Ascending aorta (tissue), 2 donors: ENCODE measurements at regions not wholly inside any gene's neighbourhood (a gene's known extent, or its start where the extent isn't known, plus 50 kb on each side); places are given as distances from the start of the nearest gene placed in this dataset.
"Not testable (repeated sequence)": the region's sequence is repeated elsewhere in the genome, so short reads cannot be mapped to it uniquely, and the experiment has no call there.

ENCODE experiments used
- DNase-seq, 2 donors: peaks; one replicate each; pipeline ENCODE4 v3.0.0-alpha.2; 2019; ENCODE audit warnings: low spot score in 2 of 2
- H3K27ac ChIP-seq, 2 donors: fragments of 200-600 bp; sonication (generic); one replicate each; pipeline ENCODE4 v1.5.1; 2016 to 2017; ENCODE audit warnings: mild to moderate bottlenecking in 1 of 2
- H3K27me3 ChIP-seq: fragments of 200-600 bp; sonication (generic); one replicate; pipeline ENCODE4 v1.5.1; 2017
- H3K36me3 ChIP-seq, 2 donors: fragments of 200-600 bp; sonication (generic); one replicate each; pipeline ENCODE4 v1.5.1; 2016
- H3K4me1 ChIP-seq, 2 donors: fragments of 200-600 bp; sonication (generic); one replicate each; pipeline ENCODE4 v1.5.1; 2016 to 2017; ENCODE audit warnings: mild to moderate bottlenecking in 1 of 2
- H3K4me3 ChIP-seq, 2 donors: fragments of 200-600 bp; sonication (generic); one replicate each; pipeline ENCODE4 v1.5.1; 2016 to 2017; ENCODE audit warnings: mild to moderate bottlenecking in 1 of 2
- H3K9me3 ChIP-seq, 2 donors: fragments of 200-600 bp; sonication (generic); one replicate each; pipeline ENCODE4 v1.5.1; 2016
- CTCF ChIP-seq, 3 experiments: fragments of 200-600 bp in 2 of 3; fragments of 450-650 bp in 1 of 3; sonication (generic) in 2 of 3; IDR thresholded peaks; one replicate each; pipeline ENCODE4 v1.5.1; 2016 to 2019; ENCODE audit warnings: antibody characterized with exemption in 3 of 3, mild to moderate bottlenecking in 1 of 3, moderate library complexity in 1 of 3
- intact Hi-C: fragments of 100-400 bp; cut with DNase I; formaldehyde crosslinking; loops from one replicate; pipeline ENCODE4 v1.15.1; 2023

GRCh38 chr11:69916251-69916649 is 97.0 kb upstream of the FGF3 start:
- Histone ChIP-seq H3K4me1 (peaks cover 27 to 63% of the 10 kb centered on the region in 2 donors), H3K27ac (peak overlapping the region; percentile 90 to 98), H3K4me3 (peak overlapping the region in 1 of 2 donors; percentile 33)
- peak in 1 of 3 experiments; percentile 8 for TF ChIP-seq CTCF (IDR thresholded peaks at IDR 0.05)
- intact Hi-C loops = loop anchor here (5.0 to 10.0 kb wide), 3 partner anchors 91 to 901 kb away; partner anchors contain the start of gene MRGPRF
- not testable (repeated sequence) for DNase-seq, H3K36me3 ChIP-seq, H3K9me3 ChIP-seq, H3K27me3 ChIP-seq

- intact Hi-C loops = loop anchor here (5.0 to 10.0 kb wide), 3 partner anchors 90 to 902 kb away; partner anchors contain the start of gene MRGPRF
Measured at GRCh38 chr11:69916806-69917387, 97.7 kb upstream of the FGF3 start.

GRCh38 chr11:69917529-69917928 is 98.3 kb upstream of the FGF3 start:
- peak in 1 of 3 experiments; percentile 21 for TF ChIP-seq CTCF (IDR thresholded peaks at IDR 0.05)
- no peaks in the 10 kb centered on the region for H3K36me3 ChIP-seq
- DNase-seq = peak in 1 of 2 donors; percentile 3
- peak overlapping the region; percentile 90 to 98 for H3K27ac ChIP-seq
- intact Hi-C loops = loop anchor here (5.0 to 10.0 kb wide), 3 partner anchors 90 to 903 kb away; partner anchors contain the start of gene MRGPRF
- H3K27me3 ChIP-seq = no peaks in the 10 kb centered on the region
- peaks cover 25 to 51% of the 10 kb centered on the region in 2 donors for H3K4me1 ChIP-seq
- H3K9me3 ChIP-seq = no peaks in the 10 kb centered on the region
- H3K4me3 ChIP-seq = no peak overlapping the region

More at GRCh38 chr11:69916806-69917387, 97.7 kb upstream of the FGF3 start:
- peak in 1 of 3 experiments; percentile 32 for TF ChIP-seq CTCF (IDR thresholded peaks at IDR 0.05)
- peak overlapping the region; percentile 90 to 98 for H3K27ac ChIP-seq
- no peak overlapping the region for H3K4me3 ChIP-seq
- no peaks in the 10 kb centered on the region for H3K36me3 ChIP-seq
- H3K4me1 ChIP-seq = peaks cover 25 to 58% of the 10 kb centered on the region in 2 donors
- DNase-seq = peak in 1 of 2 donors; percentile 59
- no peaks in the 10 kb centered on the region for H3K27me3 ChIP-seq
- no peaks in the 10 kb centered on the region for H3K9me3 ChIP-seq

GRCh38 chr11:69918231-69918937 is 99.2 kb upstream of the FGF3 start:
- H3K4me3 ChIP-seq = peak overlapping the region; percentile 7 to 57
- peak in 1 of 3 experiments; percentile 15 for TF ChIP-seq CTCF (IDR thresholded peaks at IDR 0.05)
- H3K27me3 ChIP-seq = no peaks in the 10 kb centered on the region
- no peaks in the 10 kb centered on the region for H3K36me3 ChIP-seq
- H3K27ac ChIP-seq = peak overlapping the region; percentile 90 to 98
- intact Hi-C loops = loop anchor here (1.0 to 10.0 kb wide), 8 partner anchors 21 to 904 kb away; partner anchors contain the start of gene MRGPRF
- H3K4me1 ChIP-seq = peaks cover 25 to 47% of the 10 kb centered on the region in 2 donors
- H3K9me3 ChIP-seq = no peaks in the 10 kb centered on the region
- peak in 1 of 2 donors; percentile 92 for DNase-seq

GRCh38 chr11:69918938-69919650 is 99.9 kb upstream of the FGF3 start:
- peak; percentile 93 to 98 (median 96) for TF ChIP-seq CTCF (IDR thresholded peaks at IDR 0.05)
- peaks cover 25 to 45% of the 10 kb centered on the region in 2 donors for H3K4me1 ChIP-seq
- intact Hi-C loops = loop anchor here (1.0 to 10.0 kb wide), 9 partner anchors 20 to 904 kb away; partner anchors contain the start of genes ANO1 and MRGPRF
- peak overlapping the region; percentile 90 to 98 for H3K27ac ChIP-seq
- no peaks in the 10 kb centered on the region for H3K27me3 ChIP-seq
- H3K36me3 ChIP-seq = no peaks in the 10 kb centered on the region
- peak in 1 of 2 donors; percentile 93 for DNase-seq
- no peaks in the 10 kb centered on the region for H3K9me3 ChIP-seq
- peak overlapping the region; percentile 7 to 57 for H3K4me3 ChIP-seq
